Smooth muscle cell (in vitro differentiated cells): ENCODE measurements at regions not wholly inside any gene's neighbourhood (a gene's known extent, or its start where the extent isn't known, plus 50 kb on each side); places are given as distances from the start of the nearest gene placed in this dataset.
A peak's percentile ranks its signal among the peaks of the same experiment; 100 is the strongest.

Experiments used
- DNase-seq: peaks from one replicate; lab custom pipeline; 2025; ENCODE audit not compliant: unreplicated experiment; lab: John Stamatoyannopoulos, UW
- H2AFZ ChIP-seq: fragments of 200-600 bp; sonication (generic); 2 replicates; pipeline ENCODE4 v1.6.0; 2016; ENCODE audit warnings: antibody characterized with exemption, low read depth, mild to moderate bottlenecking
- H3F3A ChIP-seq: fragments of 200-600 bp; sonication (generic); 2 replicates; pipeline ENCODE4 v1.6.0; 2017; ENCODE audit warnings: antibody characterized with exemption, low read depth
- H3K27ac ChIP-seq: fragments of 200-600 bp; sonication (generic); 2 replicates; pipeline ENCODE4 v1.5.1; 2016; ENCODE audit warnings: low read depth, mild to moderate bottlenecking
- H3K27me3 ChIP-seq: fragments of 200-600 bp; sonication (generic); 2 replicates; pipeline ENCODE4 v1.6.1; 2016; ENCODE audit warnings: low read depth, mild to moderate bottlenecking
- H3K36me3 ChIP-seq: fragments of 200-600 bp; sonication (generic); 2 replicates; pipeline ENCODE4 v1.5.1; 2016; ENCODE audit warnings: low read depth
- H3K4me1 ChIP-seq: fragments of 200-600 bp; sonication (generic); 2 replicates; pipeline ENCODE4 v1.5.1; 2016; ENCODE audit warnings: low read depth
- H3K4me2 ChIP-seq: fragments of 200-600 bp; sonication (generic); 2 replicates; pipeline ENCODE4 v1.6.0; 2016; ENCODE audit warnings: mild to moderate bottlenecking
- H3K4me3 ChIP-seq: fragments of 200-600 bp; sonication (generic); 2 replicates; pipeline ENCODE4 v1.5.1; 2016; ENCODE audit warnings: mild to moderate bottlenecking
- H3K79me2 ChIP-seq: fragments of 200-600 bp; sonication (generic); 2 replicates; pipeline ENCODE4 v1.6.0; 2016; ENCODE audit warnings: low read depth, mild to moderate bottlenecking
- H3K9ac ChIP-seq: fragments of 200-600 bp; sonication (generic); 2 replicates; pipeline ENCODE4 v1.6.0; 2016; ENCODE audit warnings: low read depth
- H3K9me3 ChIP-seq: fragments of 200-600 bp; sonication (generic); replicated peaks from 2 replicates; pipeline ENCODE4 v1.5.1; 2016; ENCODE audit warnings: low read depth
- H4K20me1 ChIP-seq: fragments of 200-600 bp; sonication (generic); 2 replicates; pipeline ENCODE4 v1.6.0; 2016; ENCODE audit warnings: low read depth
- CTCF ChIP-seq: fragments of 200-600 bp; sonication (generic); IDR thresholded peaks from 2 replicates; pipeline ENCODE4 v1.5.1; 2017; ENCODE audit warnings: borderline replicate concordance, mild to moderate bottlenecking, antibody characterized with exemption; ENCODE audit not compliant: insufficient read depth, poor library complexity, severe bottlenecking
- WGBS: methylation state at CpG from one replicate; pipeline ENCODE4 v1.1.7; 2016; ENCODE audit warnings: low lambda C conversion rate; 5-methylcytosine and 5-hydroxymethylcytosine counted together

DNA sequence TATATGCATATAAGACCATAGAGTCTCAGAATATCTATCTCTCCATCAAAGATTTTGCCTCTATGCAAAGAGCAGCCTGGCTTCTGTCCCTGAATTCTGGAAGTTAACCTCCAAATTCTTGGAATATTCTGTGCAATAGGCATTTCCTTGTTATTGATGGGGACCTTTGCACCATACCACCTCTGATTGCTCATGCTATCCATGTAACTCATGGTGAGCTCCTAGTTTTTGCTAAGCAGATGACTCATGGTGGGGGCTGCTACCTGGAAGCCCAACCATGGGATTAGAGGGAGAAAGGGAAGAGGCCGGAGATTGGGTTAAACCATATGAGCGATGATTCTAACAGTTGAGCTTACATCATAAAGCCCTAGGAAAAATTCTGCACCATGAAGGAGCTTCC, 310.2 kb upstream of the FIGN start:
- no peak for TF ChIP-seq CTCF
- Histone ChIP-seq H3K9me3 (no peaks in the 10 kb centered on the region), H3K79me2 (no peaks in the 10 kb centered on the region), H2AFZ (no peak overlapping the region), H3K36me3 (no peaks in the 10 kb centered on the region), H3F3A (no peaks in the 10 kb centered on the region), H3K4me2 (no peak overlapping the region), H4K20me1 (no peaks in the 10 kb centered on the region), H3K27me3 (no peaks in the 10 kb centered on the region), H3K4me1 (no peaks in the 10 kb centered on the region), H3K4me3 (no peak overlapping the region), H3K27ac (no peak overlapping the region), H3K9ac (no peak overlapping the region)
- DNase-seq = no peak
- WGBS = 47% methylated on average over 2 of the region's 2 CpGs

DNA sequence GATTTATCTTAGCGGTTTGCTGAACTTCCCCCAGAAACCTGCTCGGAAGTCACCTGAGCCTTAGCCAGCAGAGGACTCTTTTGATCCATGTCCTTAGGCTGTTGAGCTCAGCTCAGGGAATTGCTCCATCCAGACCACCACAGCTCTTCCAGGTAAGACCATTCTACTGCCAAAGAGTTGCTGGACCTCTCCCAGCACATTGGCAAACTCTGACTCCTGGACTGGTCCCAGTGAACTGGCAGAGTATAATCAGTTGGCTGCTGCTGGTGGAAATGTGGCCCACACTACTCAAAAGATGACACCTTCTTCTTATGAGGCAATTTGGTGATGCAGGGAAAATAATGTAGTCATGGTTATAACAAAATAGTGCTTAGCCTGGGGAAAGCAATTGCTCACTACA, 308.8 kb upstream of the FIGN start:
- no peaks in the 10 kb centered on the region for H4K20me1 ChIP-seq
- no peaks in the 10 kb centered on the region for H3K9me3 ChIP-seq
- H3K27ac ChIP-seq = no peak overlapping the region
- no peaks in the 10 kb centered on the region for H3K79me2 ChIP-seq
- no peak for DNase-seq
- H3K36me3 ChIP-seq = no peaks in the 10 kb centered on the region
- H3K4me2 ChIP-seq = no peak overlapping the region
- TF ChIP-seq CTCF = no peak
- H3K27me3 ChIP-seq = no peaks in the 10 kb centered on the region
- no peak overlapping the region for H3K9ac ChIP-seq
- WGBS = 91% methylated on average over 2 of the region's 2 CpGs
- no peaks in the 10 kb centered on the region for H3K4me1 ChIP-seq
- H3F3A ChIP-seq = no peaks in the 10 kb centered on the region
- H3K4me3 ChIP-seq = no peak overlapping the region
- H2AFZ ChIP-seq = no peak overlapping the region

GRCh38 chr2:164039270-164039669, 303.5 kb upstream of the FIGN start:
- no peaks in the 10 kb centered on the region for H3K79me2 ChIP-seq
- H3K4me2 ChIP-seq = no peak overlapping the region
- H3K9ac ChIP-seq = no peak overlapping the region
- no peak for TF ChIP-seq CTCF
- H3K27ac ChIP-seq = no peak overlapping the region
- no peak overlapping the region for H3K4me3 ChIP-seq
- DNase-seq = no peak
- H3K27me3 ChIP-seq = no peaks in the 10 kb centered on the region
- H3K36me3 ChIP-seq = no peaks in the 10 kb centered on the region
- H3K4me1 ChIP-seq = no peaks in the 10 kb centered on the region
- H3K9me3 ChIP-seq = no peaks in the 10 kb centered on the region
- no peaks in the 10 kb centered on the region for H4K20me1 ChIP-seq
- no peak overlapping the region for H2AFZ ChIP-seq
- no peaks in the 10 kb centered on the region for H3F3A ChIP-seq

DNA sequence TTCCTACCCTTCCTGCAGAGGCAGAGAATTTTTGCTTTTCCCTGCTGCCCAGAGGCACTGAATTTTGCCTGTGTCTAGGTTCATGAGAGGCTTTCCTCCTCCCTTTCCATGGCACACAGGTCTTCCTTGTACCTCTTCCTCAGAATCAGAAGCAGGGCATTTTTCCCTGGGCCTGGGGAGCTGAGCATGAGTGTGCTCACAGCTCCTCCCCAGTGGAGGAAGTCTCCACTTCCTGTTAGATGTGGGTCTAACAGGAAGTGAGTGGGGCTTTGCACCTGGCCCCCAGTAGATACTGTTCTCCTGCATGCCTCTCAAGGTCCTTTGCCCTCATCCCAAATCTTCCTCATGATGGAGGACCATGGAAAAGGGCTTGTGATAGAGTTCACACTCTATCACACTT, 297.2 kb upstream of the FIGN start:
- no peaks in the 10 kb centered on the region for H3K36me3 ChIP-seq
- no peaks in the 10 kb centered on the region for H3K79me2 ChIP-seq
- no peak overlapping the region for H3K27ac ChIP-seq
- H3F3A ChIP-seq = no peaks in the 10 kb centered on the region
- H3K4me3 ChIP-seq = no peak overlapping the region
- H3K9ac ChIP-seq = no peak overlapping the region
- H3K4me1 ChIP-seq = peaks cover 8% of the 10 kb centered on the region
- H3K4me2 ChIP-seq = no peak overlapping the region
- H3K27me3 ChIP-seq = no peaks in the 10 kb centered on the region
- H4K20me1 ChIP-seq = no peaks in the 10 kb centered on the region
- TF ChIP-seq CTCF = no peak
- peak overlapping the region; percentile 3 for H2AFZ ChIP-seq
- no peaks in the 10 kb centered on the region for H3K9me3 ChIP-seq
- DNase-seq = no peak
